ENCODE measurements at regions not wholly inside any gene's neighbourhood (a gene's known extent, or its start where the extent isn't known, plus 50 kb on each side); places are given as distances from the start of the nearest gene placed in this dataset.
"Not testable (repeated sequence)": the region's sequence is repeated elsewhere in the genome, so short reads cannot be mapped to it uniquely, and the experiment has no call there.

DNA sequence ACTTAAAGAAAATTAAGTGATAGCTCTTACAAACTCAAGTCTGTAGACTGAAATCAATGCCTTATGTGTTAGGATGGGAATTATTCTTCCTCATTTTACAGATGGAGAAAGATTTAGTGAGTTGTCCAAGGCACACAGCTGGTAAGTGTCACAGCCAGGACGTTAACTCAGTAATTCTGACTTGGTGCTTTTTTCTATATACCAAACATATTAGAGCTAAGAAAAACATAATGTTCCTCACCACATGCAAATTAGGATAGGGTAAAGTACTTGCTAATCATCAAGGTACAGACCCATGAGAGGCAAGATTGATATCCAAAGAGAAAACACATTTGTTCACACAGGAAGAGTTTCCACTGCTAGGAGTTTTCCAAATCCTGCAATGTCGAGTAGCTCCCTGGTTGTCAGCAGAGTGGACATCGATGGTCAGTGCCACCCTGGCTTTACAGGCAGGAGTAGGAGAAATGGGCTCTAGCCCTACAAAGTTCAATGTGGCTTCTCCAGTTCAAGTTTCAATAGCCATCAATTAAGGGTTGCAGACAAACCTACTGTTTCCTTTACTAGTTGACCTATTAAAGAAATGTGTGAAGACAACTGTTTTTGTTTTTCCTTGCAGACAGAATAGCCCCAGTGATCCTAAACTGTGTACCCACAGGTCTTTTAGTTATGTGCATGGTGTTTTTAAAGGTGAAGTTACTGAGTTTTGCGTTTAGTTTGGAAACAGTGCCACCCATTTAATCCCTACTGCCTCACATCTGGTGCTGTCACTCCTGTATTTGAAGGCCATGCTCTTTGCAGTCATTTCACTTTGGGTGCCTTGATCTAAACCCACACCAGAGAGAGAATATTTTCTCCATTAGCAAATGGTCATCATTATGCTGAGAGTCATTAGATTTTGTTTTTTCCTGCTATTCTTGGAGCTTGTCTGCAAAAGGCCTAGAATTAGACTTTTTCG is 460.8 kb upstream of the SMARCA2 start:
- no peak for DNase-seq (ENCODE audit: low spot score)

- DNase-seq (ENCODE audit: low spot score): not testable (repeated sequence)
These were observed 456.5 kb upstream of the SMARCA2 start for GRCh38 chr9:1558666-1559065.

DNA sequence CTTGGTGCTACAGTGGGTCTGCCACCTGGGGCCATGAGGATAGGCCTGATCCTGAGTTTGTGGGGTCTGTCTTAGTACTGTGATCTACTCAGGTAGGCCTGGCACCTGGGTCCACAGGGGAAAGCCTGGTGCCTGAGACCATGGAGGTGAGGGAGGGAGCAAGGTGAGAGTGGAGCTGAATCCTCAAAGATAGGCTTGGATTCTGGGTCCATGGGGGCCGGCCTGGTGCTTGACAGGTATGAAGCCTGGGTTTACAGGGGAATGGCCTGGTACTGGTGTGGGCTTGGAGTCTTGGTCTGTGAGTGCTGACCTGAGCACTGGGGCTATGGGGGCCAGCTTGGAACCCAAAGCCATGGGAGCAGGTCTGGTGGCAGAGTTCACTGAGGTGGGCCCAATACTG is 439.2 kb upstream of the SMARCA2 start:
- DNase-seq (ENCODE audit: low spot score): no peak

DNA sequence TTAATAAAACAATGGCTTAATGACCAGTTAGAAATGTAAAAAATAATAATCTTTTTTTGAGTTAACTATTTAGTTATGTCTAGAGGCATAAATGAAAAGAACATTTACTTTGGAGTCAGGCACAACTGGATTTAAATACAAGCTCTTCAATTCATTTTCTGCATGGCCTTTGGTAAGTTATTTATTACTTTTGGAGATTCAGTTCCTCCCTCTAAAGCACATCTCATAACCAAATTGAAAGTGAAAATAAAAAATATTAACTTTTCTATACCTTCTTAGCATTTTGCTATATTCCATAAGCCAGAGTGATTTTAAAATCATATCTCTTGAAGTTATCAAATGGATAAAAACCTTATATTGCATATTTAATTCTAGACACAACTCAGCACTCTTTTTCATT is 434.9 kb upstream of the SMARCA2 start:
- DNase-seq (ENCODE audit: low spot score): no peak

DNA sequence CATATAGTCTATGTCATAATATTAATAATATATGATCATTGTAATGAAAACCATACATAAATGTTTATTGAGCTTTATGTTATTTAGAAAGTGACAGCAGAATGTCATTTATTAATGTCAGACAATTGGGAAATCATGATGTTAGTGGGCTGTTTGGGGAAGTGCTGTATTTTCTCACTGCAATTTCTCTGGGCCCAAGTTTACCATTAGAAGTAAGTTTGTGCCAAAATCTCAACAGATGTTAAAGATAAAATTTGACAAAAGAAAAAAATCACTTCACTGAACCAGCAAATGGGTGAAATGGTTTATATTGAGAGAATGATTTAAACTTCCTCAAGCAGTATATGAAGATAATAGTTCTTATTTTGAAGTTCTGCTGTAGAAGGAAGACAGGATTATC is 433.2 kb upstream of the SMARCA2 start:
- no peak for DNase-seq (ENCODE audit: low spot score)

DNA sequence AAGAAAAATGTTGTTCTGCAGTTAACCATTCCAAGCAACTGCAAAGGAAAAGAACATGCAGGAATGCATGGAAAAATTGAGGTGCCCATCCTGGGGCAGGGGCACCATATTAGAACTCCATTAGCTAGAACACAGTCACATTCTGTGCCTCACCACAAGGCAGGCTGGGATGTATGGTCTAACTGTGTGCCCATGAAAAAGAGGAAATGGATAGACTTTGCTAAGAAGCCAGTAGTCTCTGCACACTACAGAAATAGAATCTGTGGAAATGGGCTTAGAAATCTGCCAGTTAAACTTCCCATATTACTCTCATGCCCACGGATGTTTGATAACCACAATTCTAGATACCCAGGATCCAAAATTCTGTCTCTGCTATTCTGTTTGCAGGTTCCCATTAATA is 423.8 kb upstream of the SMARCA2 start:
- no peak for DNase-seq (ENCODE audit: low spot score)

GRCh38 chr9:1598270-1598669 is 416.9 kb upstream of the SMARCA2 start:
- DNase-seq (ENCODE audit: low spot score): no peak

- DNase-seq (ENCODE audit: low spot score): no peak
These were observed 415.2 kb upstream of the SMARCA2 start for GRCh38 chr9:1599961-1600360.

- no peak for DNase-seq (ENCODE audit: low spot score)
These were observed 410.1 kb upstream of the SMARCA2 start for GRCh38 chr9:1604942-1605560.

DNA sequence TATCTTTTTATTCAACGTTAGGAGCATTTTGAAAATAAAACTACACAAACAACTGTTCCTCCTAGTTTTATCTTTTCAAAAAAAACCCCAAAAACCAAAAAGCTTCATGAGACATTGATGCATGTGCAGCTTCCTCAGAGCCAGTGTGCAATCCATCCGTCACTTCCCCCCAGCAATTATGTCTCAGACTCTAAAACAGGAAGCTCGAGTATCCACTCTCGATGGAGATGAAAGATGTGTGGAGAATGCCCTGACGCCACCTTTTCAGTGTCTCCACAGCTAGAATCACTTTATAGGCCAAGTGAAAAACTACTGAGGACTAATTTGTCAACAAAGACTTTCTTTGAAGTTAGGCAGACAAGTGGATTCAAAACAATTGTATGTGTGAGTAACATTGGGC is 408.9 kb upstream of the SMARCA2 start:
- no peak for DNase-seq (ENCODE audit: low spot score)

DNA sequence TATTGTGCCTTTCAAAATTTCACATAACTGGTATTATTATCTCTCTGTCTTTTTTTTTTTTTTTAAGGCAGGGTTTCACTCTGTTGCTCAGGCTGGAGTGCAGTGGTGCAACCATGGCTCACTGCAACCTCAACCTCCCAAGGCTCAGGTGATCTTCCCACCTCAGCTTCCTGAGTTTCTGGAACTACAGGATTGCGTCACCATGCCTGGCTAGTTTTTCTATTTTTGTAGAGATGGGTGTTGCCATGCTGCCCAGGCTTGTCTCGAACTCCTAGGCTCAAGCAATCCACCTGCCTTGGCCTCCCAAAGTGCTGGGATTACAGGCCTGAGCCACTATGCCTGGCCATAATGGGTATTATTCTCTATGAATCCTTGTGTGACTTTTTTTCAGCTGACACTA is 402.3 kb upstream of the SMARCA2 start:
- DNase-seq (ENCODE audit: low spot score): no peak

DNA sequence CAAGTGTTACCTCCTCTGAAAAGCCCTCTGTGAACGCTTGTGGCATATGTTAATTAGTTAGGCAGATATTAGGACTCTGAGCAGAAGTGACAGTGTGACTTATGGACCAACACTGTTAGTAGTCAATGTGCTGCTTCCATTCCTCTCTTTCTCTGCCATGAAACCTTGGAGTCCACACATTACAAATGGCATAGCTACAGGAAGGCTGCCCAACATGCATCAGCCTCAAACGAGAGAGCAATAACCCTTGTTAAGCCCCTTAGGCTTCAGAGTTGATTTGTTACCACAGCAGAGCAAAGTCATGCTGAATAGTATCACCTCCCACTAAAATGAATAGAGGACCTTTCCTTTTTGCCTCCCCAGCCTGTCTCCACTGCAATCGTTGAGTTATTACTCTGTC is 397.7 kb upstream of the SMARCA2 start:
- no peak for DNase-seq (ENCODE audit: low spot score)

- peak; percentile 3 for DNase-seq (ENCODE audit: low spot score)
These were observed 395.0 kb upstream of the SMARCA2 start for GRCh38 chr9:1619915-1620710.

DNA sequence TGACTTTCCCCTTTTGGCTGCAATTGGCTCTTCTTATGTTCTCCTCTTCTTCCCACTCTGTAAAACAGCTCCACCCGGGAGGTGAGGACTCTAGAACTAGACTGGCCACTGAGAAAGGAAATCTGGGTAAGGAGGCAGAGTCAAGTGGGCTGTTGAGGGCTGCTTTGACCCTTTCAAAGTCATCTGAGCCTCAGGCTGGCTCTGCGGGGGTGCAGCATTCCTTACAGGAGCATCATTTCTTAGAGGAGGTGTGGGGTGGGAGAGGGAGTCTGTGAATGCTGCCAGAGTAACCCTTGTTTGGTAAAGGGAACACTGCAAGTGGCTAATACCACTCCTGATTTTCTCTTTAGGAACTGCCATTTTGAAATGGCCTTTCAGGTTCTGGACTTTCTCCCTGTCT is 377.7 kb upstream of the SMARCA2 start:
- no peak for DNase-seq (ENCODE audit: low spot score)

DNA sequence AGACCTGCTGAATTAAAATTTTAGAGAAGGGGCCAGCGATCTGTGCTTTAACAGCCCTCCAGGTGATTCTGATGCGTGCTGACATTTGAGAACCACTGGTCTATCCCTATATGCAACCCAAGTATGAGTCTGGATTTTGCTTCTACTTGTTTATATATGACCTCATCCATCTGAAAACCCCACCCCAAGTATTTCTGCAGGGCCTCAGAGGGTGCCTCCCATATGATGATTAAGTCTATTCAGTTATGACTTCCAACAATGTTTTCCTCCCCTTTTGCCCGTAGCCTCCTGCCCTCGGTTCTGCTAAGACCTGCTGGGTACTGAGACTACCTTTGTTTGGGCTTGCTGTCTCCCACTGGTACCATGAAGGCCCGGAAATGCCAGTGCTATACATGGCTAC is 376.0 kb upstream of the SMARCA2 start:
- DNase-seq (ENCODE audit: low spot score): no peak

DNA sequence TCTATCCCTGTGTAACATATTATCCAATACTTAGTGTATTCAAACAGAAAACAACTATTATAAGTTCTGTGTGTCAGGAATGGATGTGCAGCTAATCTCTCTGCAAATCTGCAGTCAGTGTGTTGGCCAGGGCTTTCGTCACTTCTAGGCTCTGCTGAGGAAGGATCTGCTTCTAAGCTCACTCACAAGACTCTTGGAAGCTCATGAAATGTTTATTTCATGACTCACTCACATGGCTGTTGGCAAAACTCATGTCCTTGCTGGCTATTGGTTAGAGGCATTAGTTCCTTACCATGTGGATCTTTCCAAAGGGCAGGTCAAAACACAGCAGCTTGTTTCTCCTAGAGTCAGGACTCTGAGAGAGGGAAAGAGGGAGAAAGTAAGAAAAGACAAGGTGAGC is 367.4 kb upstream of the SMARCA2 start:
- DNase-seq (ENCODE audit: low spot score): no peak

DNA sequence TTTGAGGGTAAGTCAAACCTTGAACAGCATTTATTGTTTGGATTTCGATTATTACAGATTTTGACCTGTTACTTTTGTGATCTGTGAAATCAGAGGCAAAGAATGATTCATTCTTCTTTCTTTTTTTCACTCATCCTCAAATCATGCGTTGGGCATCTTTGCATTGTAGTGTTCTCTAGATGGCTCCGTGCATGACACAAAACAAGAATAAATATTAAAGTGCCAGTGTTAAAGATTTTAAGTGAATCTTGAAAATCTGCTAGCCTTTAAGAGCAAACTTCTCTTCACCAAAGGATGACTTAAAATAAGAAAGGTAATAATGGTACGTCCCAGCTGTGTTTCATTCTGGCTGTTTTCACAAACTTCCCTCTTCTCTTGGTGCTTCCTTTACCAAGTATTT is 361.9 kb upstream of the SMARCA2 start:
- DNase-seq (ENCODE audit: low spot score): no peak

GRCh38 chr9:1658661-1659362 is 356.3 kb upstream of the SMARCA2 start:
- DNase-seq (ENCODE audit: low spot score): no peak

- no peak for DNase-seq (ENCODE audit: low spot score)
These were observed 355.8 kb upstream of the SMARCA2 start for GRCh38 chr9:1659363-1659690.

DNA sequence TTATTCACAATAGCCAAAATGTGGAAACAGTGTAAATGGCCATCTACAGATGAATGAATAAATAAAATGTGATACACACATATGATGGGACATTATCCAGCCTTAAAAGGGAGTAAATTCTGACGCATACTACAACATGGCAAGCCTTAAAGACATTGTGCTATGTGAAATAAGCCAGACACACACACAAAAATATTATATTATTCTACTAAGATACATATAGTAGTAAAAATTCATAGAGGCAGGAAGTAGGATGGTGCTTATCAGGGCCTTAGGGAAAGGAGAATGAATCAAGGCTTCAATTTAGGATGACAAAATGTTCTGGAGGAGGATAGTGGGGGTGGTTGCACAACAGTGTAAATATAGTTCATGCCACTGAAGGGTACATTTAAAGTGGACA is 346.7 kb upstream of the SMARCA2 start:
- DNase-seq (ENCODE audit: low spot score): no peak

GRCh38 chr9:1673300-1673699 is 341.8 kb upstream of the SMARCA2 start:
- DNase-seq (ENCODE audit: low spot score): no peak

- DNase-seq (ENCODE audit: low spot score): no peak
These were observed 338.4 kb upstream of the SMARCA2 start for GRCh38 chr9:1676771-1677170.

Data from putamen (tissue), 1 donor.